ENCODE measurements at regions not wholly inside any gene's neighbourhood (a gene's known extent, or its start where the extent isn't known, plus 50 kb on each side); places are given as distances from the start of the nearest gene placed in this dataset.

DNA sequence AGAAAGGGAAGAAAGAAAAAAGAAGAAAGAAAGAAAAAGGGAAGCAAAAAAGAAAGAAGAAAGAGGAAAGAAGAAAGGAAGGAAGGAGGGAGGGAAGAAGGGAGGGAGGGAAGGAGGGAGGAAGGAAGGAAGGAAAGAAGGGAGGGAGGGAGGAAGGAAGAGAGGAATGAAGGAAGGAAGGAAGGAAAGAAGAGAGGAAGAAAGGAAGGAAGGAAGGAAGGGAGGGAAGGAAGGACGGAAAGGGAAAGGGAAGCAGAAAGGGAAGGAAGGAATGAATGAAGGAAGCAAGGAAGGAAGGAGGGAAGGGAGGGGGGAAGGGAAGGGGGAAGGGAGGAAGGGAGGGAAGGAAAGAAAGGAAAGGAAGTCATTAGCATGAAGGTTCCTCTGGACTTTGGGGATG is 452.9 kb downstream of the TFAP2B start:
- no peak for TF ChIP-seq CTCF (IDR thresholded peaks at IDR 0.05)
- no peak for TF ChIP-seq POLR2AphosphoS5 (IDR thresholded peaks at IDR 0.05; ENCODE audit: insufficient read depth in 1 of 2, low read depth in 1 of 2)

All from vagina (tissue), 2 donors.